ENCODE measurements at regions not wholly inside any gene's neighbourhood (a gene's known extent, or its start where the extent isn't known, plus 50 kb on each side); places are given as distances from the start of the nearest gene placed in this dataset.

DNA sequence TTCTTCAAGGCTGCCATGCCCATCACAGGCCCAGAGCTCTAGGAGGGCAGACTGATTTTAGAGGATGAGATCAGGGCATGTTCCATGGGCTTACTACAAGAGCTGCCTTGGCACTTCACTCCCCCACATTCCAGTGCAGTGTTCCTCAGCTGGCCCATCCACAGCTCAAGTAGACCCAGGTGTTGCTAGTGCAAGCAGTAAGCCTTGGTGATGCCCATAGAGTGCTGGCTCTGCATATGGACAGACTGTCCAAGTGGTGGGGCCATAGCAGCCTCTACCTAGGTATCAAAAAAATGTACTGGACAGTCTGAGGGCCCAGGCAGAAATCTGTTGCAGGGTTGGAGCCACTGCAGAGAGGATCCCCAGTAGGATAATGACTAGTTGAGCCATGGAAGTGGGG, 366.6 kb downstream of the FGF10 start:
- TF ChIP-seq, protein P1, sequence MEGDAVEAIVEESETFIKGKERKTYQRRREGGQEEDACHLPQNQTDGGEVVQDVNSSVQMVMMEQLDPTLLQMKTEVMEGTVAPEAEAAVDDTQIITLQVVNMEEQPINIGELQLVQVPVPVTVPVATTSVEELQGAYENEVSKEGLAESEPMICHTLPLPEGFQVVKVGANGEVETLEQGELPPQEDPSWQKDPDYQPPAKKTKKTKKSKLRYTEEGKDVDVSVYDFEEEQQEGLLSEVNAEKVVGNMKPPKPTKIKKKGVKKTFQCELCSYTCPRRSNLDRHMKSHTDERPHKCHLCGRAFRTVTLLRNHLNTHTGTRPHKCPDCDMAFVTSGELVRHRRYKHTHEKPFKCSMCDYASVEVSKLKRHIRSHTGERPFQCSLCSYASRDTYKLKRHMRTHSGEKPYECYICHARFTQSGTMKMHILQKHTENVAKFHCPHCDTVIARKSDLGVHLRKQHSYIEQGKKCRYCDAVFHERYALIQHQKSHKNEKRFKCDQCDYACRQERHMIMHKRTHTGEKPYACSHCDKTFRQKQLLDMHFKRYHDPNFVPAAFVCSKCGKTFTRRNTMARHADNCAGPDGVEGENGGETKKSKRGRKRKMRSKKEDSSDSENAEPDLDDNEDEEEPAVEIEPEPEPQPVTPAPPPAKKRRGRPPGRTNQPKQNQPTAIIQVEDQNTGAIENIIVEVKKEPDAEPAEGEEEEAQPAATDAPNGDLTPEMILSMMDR (CRISPR knock-in tag; IDR thresholded peaks at IDR 0.05), result no peak
- TF ChIP-seq TAF1 (CRISPR knock-in tag; IDR thresholded peaks at IDR 0.05) (no peak), TARDBP (CRISPR knock-in tag; IDR thresholded peaks at IDR 0.05) (no peak), SP1 (IDR thresholded peaks at IDR 0.05) (no peak), SP1 (CRISPR knock-in tag; IDR thresholded peaks at IDR 0.05) (no peak), FOXM1 (CRISPR knock-in tag; IDR thresholded peaks at IDR 0.05) (no peak), SMAD1 (CRISPR knock-in tag; IDR thresholded peaks at IDR 0.05; ENCODE audit: borderline replicate concordance, low read depth) (no peak), SOX6 (IDR thresholded peaks at IDR 0.05) (no peak), SOX6 (CRISPR knock-in tag; IDR thresholded peaks at IDR 0.05) (no peak), ZC3H13 (CRISPR knock-in tag; IDR thresholded peaks at IDR 0.05) (no peak), EZH2 (conservative IDR thresholded peaks at IDR 0.05; ENCODE audit: low read depth, low read length) (no peak), EP300 (IDR thresholded peaks at IDR 0.05; ENCODE audit: low read depth in 2 of 2, low read length in 2 of 2) (no peak), EP300 (CRISPR knock-in tag; IDR thresholded peaks at IDR 0.05; ENCODE audit: borderline replicate concordance) (no peak), CHD2 (IDR thresholded peaks at IDR 0.05; ENCODE audit: low read depth, low read length) (no peak)

All from HepG2 (cell line).